WTC11 (cell line): ENCODE measurements at regions not wholly inside any gene's neighbourhood (a gene's known extent, or its start where the extent isn't known, plus 50 kb on each side); places are given as distances from the start of the nearest gene placed in this dataset.

ENCODE experiments used
- ATAC-seq: fragments of 200-7000 bp; cut with Tn5 transposase; 2 replicates; pipeline ENCODE4 v1.10.0; 2021; ENCODE audit warnings: mild to moderate bottlenecking, moderate library complexity
- CTCF ChIA-PET: fragments of 300-600 bp; sonication (Branson Sonifier 250); formaldehyde crosslinking; loops from one replicate; lab custom pipeline; 2021; ENCODE audit warnings: antibody characterized with exemption; lab: Charles Lee
- POLR2A ChIA-PET: fragments of 350-600 bp; sonication (Branson Sonifier 250); formaldehyde crosslinking; loops from one replicate; lab custom pipeline; 2021; ENCODE audit warnings: antibody characterized with exemption; lab: Charles Lee
- DNase-seq: peaks from one replicate; pipeline ENCODE4 v3.0.0; 2021; ENCODE audit warnings: low spot score
- H3K27ac Mint-ChIP-seq: 2 replicates; pipeline ENCODE4 v1.8.0; 2021; ENCODE audit warnings: mixed read lengths
- H3K27me3 Mint-ChIP-seq: 2 replicates; pipeline ENCODE4 v1.8.0; 2021; ENCODE audit warnings: low read depth, mild to moderate bottlenecking, moderate library complexity, mixed read lengths
- H3K36me3 Mint-ChIP-seq: 2 replicates; pipeline ENCODE4 v1.8.0; 2021; ENCODE audit warnings: mixed read lengths
- H3K4me1 Mint-ChIP-seq: 2 replicates; pipeline ENCODE4 v1.8.0; 2022; ENCODE audit warnings: mixed read lengths
- H3K4me3 Mint-ChIP-seq: 2 replicates; pipeline ENCODE4 v1.8.0; 2021; ENCODE audit warnings: mild to moderate bottlenecking, moderate library complexity, mixed read lengths
- H3K9me3 Mint-ChIP-seq: 2 replicates; pipeline ENCODE4 v1.8.0; 2021; ENCODE audit warnings: mixed read lengths
- ARID4B ChIP-seq: sonication (generic); formaldehyde crosslinking; IDR thresholded peaks from 2 replicates; pipeline ENCODE4 v1.8.0; 2023; ENCODE audit warnings: missing genetic modification reagents, mild to moderate bottlenecking, borderline replicate concordance
- CBFB ChIP-seq: sonication (generic); formaldehyde crosslinking; IDR thresholded peaks from 2 replicates; pipeline ENCODE4 v1.8.1; 2022; ENCODE audit warnings: mild to moderate bottlenecking, low read depth, missing genetic modification reagents
- ELF4 ChIP-seq: sonication (generic); formaldehyde crosslinking; IDR thresholded peaks from 2 replicates; pipeline ENCODE4 v1.8.1; 2022; ENCODE audit warnings: low read depth, mild to moderate bottlenecking, moderate library complexity, missing genetic modification reagents
- FOXK1 ChIP-seq: sonication (generic); formaldehyde crosslinking; IDR thresholded peaks from 2 replicates; pipeline ENCODE4 v1.8.0; 2022; ENCODE audit warnings: mild to moderate bottlenecking, moderate library complexity, missing genetic modification reagents
- GABPB1 ChIP-seq: sonication (generic); formaldehyde crosslinking; IDR thresholded peaks from 2 replicates; pipeline ENCODE4 v1.8.1; 2023; ENCODE audit warnings: mild to moderate bottlenecking, missing genetic modification reagents
- GRHL2 ChIP-seq: fragments of 250-450 bp; sonication (Bioruptor Pico); IDR thresholded peaks from 2 replicates; pipeline ENCODE4 v1.8.0; 2022; ENCODE audit warnings: mild to moderate bottlenecking, moderate library complexity; ENCODE audit not compliant: insufficient replicate concordance, severe bottlenecking
- HMGXB4 ChIP-seq: sonication (generic); formaldehyde crosslinking; IDR thresholded peaks from 2 replicates; pipeline ENCODE4 v1.8.1; 2023; ENCODE audit warnings: mild to moderate bottlenecking, moderate library complexity, missing genetic modification reagents
- IRF2 ChIP-seq: sonication (generic); formaldehyde crosslinking; IDR thresholded peaks from 2 replicates; pipeline ENCODE4 v1.8.0; 2022; ENCODE audit warnings: low read depth, missing genetic modification reagents, borderline replicate concordance
- MLX ChIP-seq: sonication (generic); formaldehyde crosslinking; IDR thresholded peaks from 2 replicates; pipeline ENCODE4 v1.8.1; 2023; ENCODE audit warnings: mild to moderate bottlenecking, missing genetic modification reagents, moderate library complexity
- RELA ChIP-seq: sonication (generic); formaldehyde crosslinking; IDR thresholded peaks from 2 replicates; pipeline ENCODE4 v1.8.1; 2022; ENCODE audit warnings: missing genetic modification reagents, mild to moderate bottlenecking, borderline replicate concordance
- SMAD3 ChIP-seq: sonication (generic); formaldehyde crosslinking; IDR thresholded peaks from 2 replicates; pipeline ENCODE4 v1.8.0; 2022; ENCODE audit warnings: missing genetic modification reagents, mild to moderate bottlenecking, borderline replicate concordance
- ZBTB21 ChIP-seq: sonication (generic); formaldehyde crosslinking; IDR thresholded peaks from 2 replicates; pipeline ENCODE4 v1.8.1; 2023; ENCODE audit warnings: mild to moderate bottlenecking, missing genetic modification reagents, borderline replicate concordance
- ZMAT4 ChIP-seq: fragments of 250-450 bp; sonication (Bioruptor Pico); IDR thresholded peaks from 2 replicates; pipeline ENCODE4 v1.9.0; 2021; ENCODE audit warnings: mild to moderate bottlenecking
- ZNF396 ChIP-seq: fragments of 250-450 bp; sonication (Bioruptor Pico); IDR thresholded peaks from 2 replicates; pipeline ENCODE4 v1.8.0; 2021; ENCODE audit warnings: mild to moderate bottlenecking, moderate library complexity, borderline replicate concordance
- ZNF671 ChIP-seq: fragments of 250-450 bp; sonication (Bioruptor Pico); IDR thresholded peaks from 2 replicates; pipeline ENCODE4 v1.8.0; 2021; ENCODE audit warnings: mild to moderate bottlenecking
- TF ChIP-seq, protein P1 (sequence below): fragments of 200-600 bp; IDR thresholded peaks from 2 replicates; pipeline ENCODE4 v1.8.0; 2022; ENCODE audit warnings: antibody characterized with exemption
- TF ChIP-seq, protein P2 (sequence below): sonication (generic); formaldehyde crosslinking; IDR thresholded peaks from 2 replicates; pipeline ENCODE4 v1.8.1; 2022; ENCODE audit warnings: low read depth, missing genetic modification reagents, borderline replicate concordance

GRCh38 chr11:28708075-28708474, 599.9 kb downstream of the METTL15 start:
- DNase-seq (no peak), ATAC-seq (no peak)
- CTCF ChIA-PET = no interaction called here
- peaks cover 17% of the 10 kb centered on the region for H3K9me3 Mint-ChIP-seq
- TF ChIP-seq GRHL2 (CRISPR knock-in tag) (no peak), CBFB (no peak), ELF4 (no peak), GABPB1 (CRISPR knock-in tag) (no peak), ZBTB21 (no peak), ZNF396 (CRISPR knock-in tag) (no peak)
- TF ChIP-seq, protein P1, sequence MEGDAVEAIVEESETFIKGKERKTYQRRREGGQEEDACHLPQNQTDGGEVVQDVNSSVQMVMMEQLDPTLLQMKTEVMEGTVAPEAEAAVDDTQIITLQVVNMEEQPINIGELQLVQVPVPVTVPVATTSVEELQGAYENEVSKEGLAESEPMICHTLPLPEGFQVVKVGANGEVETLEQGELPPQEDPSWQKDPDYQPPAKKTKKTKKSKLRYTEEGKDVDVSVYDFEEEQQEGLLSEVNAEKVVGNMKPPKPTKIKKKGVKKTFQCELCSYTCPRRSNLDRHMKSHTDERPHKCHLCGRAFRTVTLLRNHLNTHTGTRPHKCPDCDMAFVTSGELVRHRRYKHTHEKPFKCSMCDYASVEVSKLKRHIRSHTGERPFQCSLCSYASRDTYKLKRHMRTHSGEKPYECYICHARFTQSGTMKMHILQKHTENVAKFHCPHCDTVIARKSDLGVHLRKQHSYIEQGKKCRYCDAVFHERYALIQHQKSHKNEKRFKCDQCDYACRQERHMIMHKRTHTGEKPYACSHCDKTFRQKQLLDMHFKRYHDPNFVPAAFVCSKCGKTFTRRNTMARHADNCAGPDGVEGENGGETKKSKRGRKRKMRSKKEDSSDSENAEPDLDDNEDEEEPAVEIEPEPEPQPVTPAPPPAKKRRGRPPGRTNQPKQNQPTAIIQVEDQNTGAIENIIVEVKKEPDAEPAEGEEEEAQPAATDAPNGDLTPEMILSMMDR = no peak
- TF ChIP-seq, protein P2, sequence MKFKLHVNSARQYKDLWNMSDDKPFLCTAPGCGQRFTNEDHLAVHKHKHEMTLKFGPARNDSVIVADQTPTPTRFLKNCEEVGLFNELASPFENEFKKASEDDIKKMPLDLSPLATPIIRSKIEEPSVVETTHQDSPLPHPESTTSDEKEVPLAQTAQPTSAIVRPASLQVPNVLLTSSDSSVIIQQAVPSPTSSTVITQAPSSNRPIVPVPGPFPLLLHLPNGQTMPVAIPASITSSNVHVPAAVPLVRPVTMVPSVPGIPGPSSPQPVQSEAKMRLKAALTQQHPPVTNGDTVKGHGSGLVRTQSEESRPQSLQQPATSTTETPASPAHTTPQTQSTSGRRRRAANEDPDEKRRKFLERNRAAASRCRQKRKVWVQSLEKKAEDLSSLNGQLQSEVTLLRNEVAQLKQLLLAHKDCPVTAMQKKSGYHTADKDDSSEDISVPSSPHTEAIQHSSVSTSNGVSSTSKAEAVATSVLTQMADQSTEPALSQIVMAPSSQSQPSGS (CRISPR knock-in tag) = no peak
- POLR2A ChIA-PET = no interaction called here
- H3K36me3 Mint-ChIP-seq = no peaks in the 10 kb centered on the region
- peaks cover 14% of the 10 kb centered on the region for H3K4me1 Mint-ChIP-seq
- H3K27ac Mint-ChIP-seq = no peak overlapping the region
- H3K4me3 Mint-ChIP-seq = no peak overlapping the region
- H3K27me3 Mint-ChIP-seq = no peaks in the 10 kb centered on the region

- Mint-ChIP-seq H3K4me1 (no peaks in the 10 kb centered on the region), H3K9me3 (peaks cover 6% of the 10 kb centered on the region; the same call in 1 of the 2 replicates), H3K36me3 (no peaks in the 10 kb centered on the region), H3K4me3 (no peak overlapping the region), H3K27ac (no peak overlapping the region)
- ChIA-PET CTCF (no interaction called here), POLR2A (no interaction called here)
- no peak for ATAC-seq
- no peak for DNase-seq
- TF ChIP-seq HMGXB4 (no peak), FOXK1 (CRISPR knock-in tag) (no peak), IRF2 (CRISPR knock-in tag) (no peak), MLX (CRISPR knock-in tag) (no peak), ZNF671 (CRISPR knock-in tag) (no peak), GABPB1 (CRISPR knock-in tag) (no peak), SMAD3 (CRISPR knock-in tag) (no peak), RELA (CRISPR knock-in tag) (no peak)
- TF ChIP-seq, protein P2 (CRISPR knock-in tag) = no peak
- TF ChIP-seq, all 79 proteins: peak for 0
- no peaks in the 10 kb centered on the region for H3K27me3 Mint-ChIP-seq
These were observed 596.6 kb downstream of the METTL15 start for GRCh38 chr11:28704801-28705200.

DNA sequence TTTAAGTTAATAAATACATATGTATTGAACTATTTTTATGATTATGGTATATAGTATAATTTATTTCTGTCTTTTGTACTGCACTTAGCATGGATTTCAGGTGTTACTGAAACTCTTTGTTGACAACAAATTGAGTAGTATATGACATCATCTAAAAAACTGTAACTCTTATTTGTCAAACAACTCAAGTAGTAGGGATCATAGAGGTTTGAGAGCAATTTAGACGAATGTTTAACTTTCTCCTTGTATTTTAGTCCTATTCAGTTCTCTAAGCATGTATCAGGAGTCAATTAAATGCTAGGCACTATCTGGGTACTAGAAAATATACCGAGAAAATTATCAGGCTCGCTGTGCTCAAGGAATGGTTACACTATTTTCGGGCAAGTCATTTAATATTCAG, 595.2 kb downstream of the METTL15 start:
- ChIA-PET POLR2A (no interaction called here), CTCF (no interaction called here)
- H3K9me3 Mint-ChIP-seq = peaks cover 8% of the 10 kb centered on the region
- peaks cover 4% of the 10 kb centered on the region; the same call in 1 of the 2 replicates for H3K4me1 Mint-ChIP-seq
- no peak overlapping the region for H3K4me3 Mint-ChIP-seq
- no peak for ATAC-seq
- DNase-seq = no peak
- no peaks in the 10 kb centered on the region for H3K36me3 Mint-ChIP-seq
- no peaks in the 10 kb centered on the region for H3K27me3 Mint-ChIP-seq
- no peak overlapping the region for H3K27ac Mint-ChIP-seq
- TF ChIP-seq IRF2 (CRISPR knock-in tag) (no peak), ARID4B (CRISPR knock-in tag) (no peak), MLX (CRISPR knock-in tag) (no peak), ZMAT4 (CRISPR knock-in tag) (no peak)
